SH-SY5Y (cell line): ENCODE measurements at regions not wholly inside any gene's neighbourhood (a gene's known extent, or its start where the extent isn't known, plus 50 kb on each side); places are given as distances from the start of the nearest gene placed in this dataset.

Experiments
- GATA2 ChIP-seq: IDR thresholded peaks from 2 replicates; pipeline ENCODE4 v1.6.1; 2011; ENCODE audit warnings: mild to moderate bottlenecking, low read depth, low read length
- GATA3 ChIP-seq: IDR thresholded peaks from 2 replicates; pipeline ENCODE4 v1.6.1; 2011; ENCODE audit warnings: low read depth, mild to moderate bottlenecking, low read length, moderate library complexity

- TF ChIP-seq GATA3 (no peak), GATA2 (no peak)
These were observed 242.5 kb downstream of the RBM19 start for GRCh38 chr12:113723631-113724030.
